ENCODE measurements at regions not wholly inside any gene's neighbourhood (a gene's known extent, or its start where the extent isn't known, plus 50 kb on each side); places are given as distances from the start of the nearest gene placed in this dataset.

- no peak for TF ChIP-seq ZBTB7A (IDR thresholded peaks at IDR 0.05; ENCODE audit: low read depth)
- TF ChIP-seq USF1 (IDR thresholded peaks at IDR 0.05), result no peak
- TF ChIP-seq YY1 (IDR thresholded peaks at IDR 0.05; ENCODE audit: low read depth), result no peak
- TF ChIP-seq RAD21 (IDR thresholded peaks at IDR 0.05; ENCODE audit: low read depth), result no peak
- TF ChIP-seq MAX (IDR thresholded peaks at IDR 0.05), result no peak
- TF ChIP-seq EP300 (IDR thresholded peaks at IDR 0.05; ENCODE audit: borderline replicate concordance), result no peak
Observed at GRCh38 chr9:582775-583174, 258.7 kb upstream of the DMRT1 start.
